ENCODE measurements at regions not wholly inside any gene's neighbourhood (a gene's known extent, or its start where the extent isn't known, plus 50 kb on each side); places are given as distances from the start of the nearest gene placed in this dataset.
"Not testable (repeated sequence)": the region's sequence is repeated elsewhere in the genome, so short reads cannot be mapped to it uniquely, and the experiment has no call there.

- CTCF ChIA-PET; POLR2A ChIA-PET; H3K27me3 Mint-ChIP-seq (ENCODE audit: low read depth); H3K9me3 Mint-ChIP-seq (ENCODE audit: insufficient read depth); DNase-seq: not testable (repeated sequence)
- Mint-ChIP-seq H3K27ac (peak overlapping the region; percentile 94), H3K4me3 (peak overlapping the region; percentile 60), H3K36me3 (ENCODE audit: low read depth) (peaks cover 17% of the 10 kb centered on the region), H3K4me1 (ENCODE audit: low read depth) (peaks cover 47% of the 10 kb centered on the region)
- peak; percentile 75 for ATAC-seq
These were observed 351.1 kb downstream of the ANAPC1 start for GRCh38 chr2:111532682-111533556.

GRCh38 chr2:111533557-111534247 lies 350.3 kb downstream of the ANAPC1 start:
- H3K27me3 Mint-ChIP-seq (ENCODE audit: low read depth); POLR2A ChIA-PET; H3K9me3 Mint-ChIP-seq (ENCODE audit: insufficient read depth); DNase-seq: not testable (repeated sequence)
- ATAC-seq = peak; percentile 77
- Mint-ChIP-seq H3K4me1 (ENCODE audit: low read depth) (peaks cover 44% of the 10 kb centered on the region), H3K36me3 (ENCODE audit: low read depth) (peaks cover 17% of the 10 kb centered on the region), H3K27ac (peak overlapping the region; percentile 81), H3K4me3 (peak overlapping the region; percentile 49)
- CTCF ChIA-PET = interaction anchor here (0.7 kb wide), 1 partner anchor 165 kb away, joined by 3 read pairs; no protein-coding TSS in a partner anchor

GRCh38 chr2:111534910-111535352 lies 349.1 kb downstream of the ANAPC1 start:
- H3K9me3 Mint-ChIP-seq (ENCODE audit: insufficient read depth) = no peaks in the 10 kb centered on the region
- peak overlapping the region; percentile 84 for H3K27ac Mint-ChIP-seq
- POLR2A ChIA-PET = no interaction called here
- H3K27me3 Mint-ChIP-seq (ENCODE audit: low read depth) = no peaks in the 10 kb centered on the region
- ATAC-seq (no peak), DNase-seq (no peak)
- peaks cover 44% of the 10 kb centered on the region for H3K4me1 Mint-ChIP-seq (ENCODE audit: low read depth)
- H3K36me3 Mint-ChIP-seq (ENCODE audit: low read depth) = peaks cover 17% of the 10 kb centered on the region
- CTCF ChIA-PET = no interaction called here
- H3K4me3 Mint-ChIP-seq = peak overlapping the region; percentile 38

GRCh38 chr2:111535404-111535803 lies 348.6 kb downstream of the ANAPC1 start:
- H3K27ac Mint-ChIP-seq = no peak overlapping the region
- ChIA-PET CTCF (no interaction called here), POLR2A (no interaction called here)
- H3K4me1 Mint-ChIP-seq (ENCODE audit: low read depth) = peaks cover 42% of the 10 kb centered on the region
- DNase-seq (no peak), ATAC-seq (no peak)
- no peak overlapping the region for H3K4me3 Mint-ChIP-seq
- peaks cover 17% of the 10 kb centered on the region for H3K36me3 Mint-ChIP-seq (ENCODE audit: low read depth)
- no peaks in the 10 kb centered on the region for H3K9me3 Mint-ChIP-seq (ENCODE audit: insufficient read depth)
- no peaks in the 10 kb centered on the region for H3K27me3 Mint-ChIP-seq (ENCODE audit: low read depth)

- Mint-ChIP-seq H3K27me3 (ENCODE audit: low read depth) (no peaks in the 10 kb centered on the region), H3K36me3 (ENCODE audit: low read depth) (peaks cover 17% of the 10 kb centered on the region), H3K4me3 (no peak overlapping the region), H3K27ac (peak overlapping the region; percentile 54), H3K9me3 (ENCODE audit: insufficient read depth) (no peaks in the 10 kb centered on the region), H3K4me1 (ENCODE audit: low read depth) (peaks cover 44% of the 10 kb centered on the region)
- DNase-seq = peak; percentile 39
- ChIA-PET CTCF (interaction anchor here (1.2 kb wide), 1 partner anchor 161 kb away, joined by 3 read pairs; no protein-coding TSS in a partner anchor), POLR2A (interaction anchor here (0.6 kb wide), 1 partner anchor 679 kb away, joined by 3 read pairs; no protein-coding TSS in a partner anchor)
- no peak for ATAC-seq
These were observed 346.8 kb downstream of the ANAPC1 start for GRCh38 chr2:111537078-111537655.

GRCh38 chr2:111539991-111540390 lies 344.0 kb downstream of the ANAPC1 start:
- H3K4me1 Mint-ChIP-seq (ENCODE audit: low read depth) = peaks cover 26% of the 10 kb centered on the region
- ATAC-seq; H3K4me3 Mint-ChIP-seq; CTCF ChIA-PET; H3K27ac Mint-ChIP-seq; H3K27me3 Mint-ChIP-seq (ENCODE audit: low read depth); H3K9me3 Mint-ChIP-seq (ENCODE audit: insufficient read depth); DNase-seq; POLR2A ChIA-PET: not testable (repeated sequence)
- peaks cover 19% of the 10 kb centered on the region for H3K36me3 Mint-ChIP-seq (ENCODE audit: low read depth)

- H3K36me3 Mint-ChIP-seq (ENCODE audit: low read depth); ATAC-seq; H3K9me3 Mint-ChIP-seq (ENCODE audit: insufficient read depth); H3K4me1 Mint-ChIP-seq (ENCODE audit: low read depth); H3K27me3 Mint-ChIP-seq (ENCODE audit: low read depth); CTCF ChIA-PET; H3K27ac Mint-ChIP-seq; H3K4me3 Mint-ChIP-seq; DNase-seq; POLR2A ChIA-PET: not testable (repeated sequence)
These were observed 341.7 kb downstream of the ANAPC1 start for GRCh38 chr2:111542120-111542774.

- H3K4me1 Mint-ChIP-seq (ENCODE audit: low read depth); H3K36me3 Mint-ChIP-seq (ENCODE audit: low read depth); CTCF ChIA-PET; POLR2A ChIA-PET; H3K9me3 Mint-ChIP-seq (ENCODE audit: insufficient read depth); H3K27ac Mint-ChIP-seq; DNase-seq; H3K27me3 Mint-ChIP-seq (ENCODE audit: low read depth); H3K4me3 Mint-ChIP-seq; ATAC-seq: not testable (repeated sequence)
These were observed 340.0 kb downstream of the ANAPC1 start for GRCh38 chr2:111544006-111544405.

- H3K4me1 Mint-ChIP-seq (ENCODE audit: low read depth); ATAC-seq; H3K27ac Mint-ChIP-seq; H3K36me3 Mint-ChIP-seq (ENCODE audit: low read depth); H3K4me3 Mint-ChIP-seq; CTCF ChIA-PET; DNase-seq; H3K27me3 Mint-ChIP-seq (ENCODE audit: low read depth); POLR2A ChIA-PET; H3K9me3 Mint-ChIP-seq (ENCODE audit: insufficient read depth): not testable (repeated sequence)
These were observed 338.1 kb downstream of the ANAPC1 start for GRCh38 chr2:111545723-111546431.

- H3K4me1 Mint-ChIP-seq (ENCODE audit: low read depth); CTCF ChIA-PET; POLR2A ChIA-PET; H3K36me3 Mint-ChIP-seq (ENCODE audit: low read depth); DNase-seq; H3K4me3 Mint-ChIP-seq; ATAC-seq; H3K9me3 Mint-ChIP-seq (ENCODE audit: insufficient read depth); H3K27ac Mint-ChIP-seq; H3K27me3 Mint-ChIP-seq (ENCODE audit: low read depth): not testable (repeated sequence)
These were observed 337.4 kb downstream of the ANAPC1 start for GRCh38 chr2:111546578-111546977.

GRCh38 chr2:111549174-111549573 lies 334.8 kb downstream of the ANAPC1 start:
- H3K4me1 Mint-ChIP-seq (ENCODE audit: low read depth); ATAC-seq; POLR2A ChIA-PET; CTCF ChIA-PET; H3K36me3 Mint-ChIP-seq (ENCODE audit: low read depth); H3K4me3 Mint-ChIP-seq; H3K27me3 Mint-ChIP-seq (ENCODE audit: low read depth); H3K27ac Mint-ChIP-seq; DNase-seq; H3K9me3 Mint-ChIP-seq (ENCODE audit: insufficient read depth): not testable (repeated sequence)

All from activated CD8-positive, alpha-beta T cell treated with anti-CD3 and anti-CD28 coated beads, Interleukin-2, amount 10 ng/mL, durations not matched to agents 7 days and 5 days (primary cell).